A673 (cell line): ENCODE measurements at regions not wholly inside any gene's neighbourhood (a gene's known extent, or its start where the extent isn't known, plus 50 kb on each side); places are given as distances from the start of the nearest gene placed in this dataset.

Source experiments
- CTCF ChIP-seq: fragments of 300-800, 200-600 bp; sonication (generic); conservative IDR thresholded peaks from 2 replicates; pipeline ENCODE4 v1.5.1; 2017; ENCODE audit warnings: low read depth, mild to moderate bottlenecking, antibody characterized with exemption, low read length, moderate library complexity, mixed read lengths
- EZH2 ChIP-seq: fragments of 200-600 bp; sonication (generic); IDR thresholded peaks from 2 replicates; pipeline ENCODE4 v1.6.1; 2017; ENCODE audit warnings: borderline replicate concordance, low read depth, mild to moderate bottlenecking, mixed read lengths, antibody characterized with exemption, low read length; ENCODE audit not compliant: poor library complexity, severe bottlenecking

- TF ChIP-seq CTCF (no peak), EZH2 (no peak)
These were observed 159.6 kb upstream of the WDR1 start for GRCh38 chr4:10276152-10276551.
